ENCODE measurements at regions not wholly inside any gene's neighbourhood (a gene's known extent, or its start where the extent isn't known, plus 50 kb on each side); places are given as distances from the start of the nearest gene placed in this dataset.

- BruUV-seq (replicated peaks): no TSS peak
- Mint-ChIP-seq H3K9me3 (ENCODE audit: unreplicated experiment) (no peaks in the 10 kb centered on the region), H3K4me1 (ENCODE audit: low read depth, unreplicated experiment) (no peaks in the 10 kb centered on the region), H3K36me3 (ENCODE audit: insufficient read depth, unreplicated experiment) (no peaks in the 10 kb centered on the region), H3K27ac (ENCODE audit: unreplicated experiment) (no peak overlapping the region), H3K27me3 (ENCODE audit: insufficient read depth, unreplicated experiment) (peaks cover 19% of the 10 kb centered on the region), H3K4me3 (ENCODE audit: unreplicated experiment) (no peak overlapping the region)
- no peak overlapping the region for H3K4me3 ChIP-seq (ENCODE audit: low read depth, low read length)
- no peaks in the 10 kb centered on the region for H3K36me3 ChIP-seq (ENCODE audit: control insufficient read depth, insufficient read depth, low read length)
- no peaks in the 10 kb centered on the region; the same call in 1 of the 2 replicates for H3K27me3 ChIP-seq (replicated peaks; ENCODE audit: control insufficient read depth, insufficient read depth, low read length)
- POLR2A ChIA-PET: no interaction called here
- CTCF ChIA-PET: no interaction called here
- H3K9me3 ChIP-seq: no peaks in the 10 kb centered on the region
- intact Hi-C loops (cut with micrococcal nuclease; ENCODE audit: unreplicated experiment): no loop called here
- no peaks in the 10 kb centered on the region for H3K4me1 ChIP-seq
- no peak for TF ChIP-seq CTCF (IDR thresholded peaks at IDR 0.05; ENCODE audit: insufficient read depth in 1 of 2, low read depth in 1 of 2, low read length in 1 of 2, severe bottlenecking in 1 of 2, unreplicated experiment in 1 of 2)
- DNase-seq: no peak
Observed at GRCh38 chr11:114925591-114925990, 247.3 kb downstream of the NXPE2 start.

GRCh38 chr11:114928260-114928870 lies 250.0 kb downstream of the NXPE2 start:
- no peak for TF ChIP-seq CTCF (IDR thresholded peaks at IDR 0.05; ENCODE audit: insufficient read depth in 1 of 2, low read depth in 1 of 2, low read length in 1 of 2, severe bottlenecking in 1 of 2, unreplicated experiment in 1 of 2)
- no TSS peak for BruUV-seq (replicated peaks)
- no peak overlapping the region for H3K27ac Mint-ChIP-seq (ENCODE audit: unreplicated experiment)
- H3K27me3 ChIP-seq (replicated peaks; ENCODE audit: control insufficient read depth, insufficient read depth, low read length): no peaks in the 10 kb centered on the region; the same call in 1 of the 2 replicates
- H3K4me1 Mint-ChIP-seq (ENCODE audit: low read depth, unreplicated experiment): no peaks in the 10 kb centered on the region
- H3K4me3 ChIP-seq (ENCODE audit: low read depth, low read length): no peak overlapping the region
- H3K36me3 Mint-ChIP-seq (ENCODE audit: insufficient read depth, unreplicated experiment): no peaks in the 10 kb centered on the region
- peaks cover 7% of the 10 kb centered on the region for H3K9me3 Mint-ChIP-seq (ENCODE audit: unreplicated experiment)
- H3K9me3 ChIP-seq: peaks cover 3% of the 10 kb centered on the region; the same call in 1 of the 2 replicates
- ChIA-PET CTCF (no interaction called here), POLR2A (no interaction called here)
- H3K4me1 ChIP-seq: no peaks in the 10 kb centered on the region
- peaks cover 10% of the 10 kb centered on the region for H3K27me3 Mint-ChIP-seq (ENCODE audit: insufficient read depth, unreplicated experiment)
- no peak overlapping the region for H3K4me3 Mint-ChIP-seq (ENCODE audit: unreplicated experiment)
- intact Hi-C loops (cut with micrococcal nuclease; ENCODE audit: unreplicated experiment): no loop called here
- H3K36me3 ChIP-seq (ENCODE audit: control insufficient read depth, insufficient read depth, low read length): no peaks in the 10 kb centered on the region
- no peak for DNase-seq

- Mint-ChIP-seq H3K9me3 (ENCODE audit: unreplicated experiment) (peaks cover 18% of the 10 kb centered on the region), H3K4me1 (ENCODE audit: low read depth, unreplicated experiment) (no peaks in the 10 kb centered on the region), H3K27ac (ENCODE audit: unreplicated experiment) (no peak overlapping the region), H3K4me3 (ENCODE audit: unreplicated experiment) (no peak overlapping the region), H3K27me3 (ENCODE audit: insufficient read depth, unreplicated experiment) (peaks cover 10% of the 10 kb centered on the region), H3K36me3 (ENCODE audit: insufficient read depth, unreplicated experiment) (no peaks in the 10 kb centered on the region)
- BruUV-seq (replicated peaks): no TSS peak
- H3K9me3 ChIP-seq: peaks cover 12% of the 10 kb centered on the region; the same call in 1 of the 2 replicates
- H3K27me3 ChIP-seq (replicated peaks; ENCODE audit: control insufficient read depth, insufficient read depth, low read length): no peaks in the 10 kb centered on the region; the same call in 1 of the 2 replicates
- intact Hi-C loops (cut with micrococcal nuclease; ENCODE audit: unreplicated experiment): no loop called here
- no peaks in the 10 kb centered on the region for H3K4me1 ChIP-seq
- no peak overlapping the region for H3K4me3 ChIP-seq (ENCODE audit: low read depth, low read length)
- ChIA-PET POLR2A (no interaction called here), CTCF (no interaction called here)
- no peak for DNase-seq
- no peaks in the 10 kb centered on the region for H3K36me3 ChIP-seq (ENCODE audit: control insufficient read depth, insufficient read depth, low read length)
- no peak for TF ChIP-seq CTCF (IDR thresholded peaks at IDR 0.05; ENCODE audit: insufficient read depth in 1 of 2, low read depth in 1 of 2, low read length in 1 of 2, severe bottlenecking in 1 of 2, unreplicated experiment in 1 of 2)
Observed at GRCh38 chr11:114929351-114930000, 251.1 kb downstream of the NXPE2 start.

All from Caco-2 (cell line).